ENCODE measurements at regions not wholly inside any gene's neighbourhood (a gene's known extent, or its start where the extent isn't known, plus 50 kb on each side); places are given as distances from the start of the nearest gene placed in this dataset.
A peak's percentile ranks its signal among the peaks of the same experiment; 100 is the strongest.

DNA sequence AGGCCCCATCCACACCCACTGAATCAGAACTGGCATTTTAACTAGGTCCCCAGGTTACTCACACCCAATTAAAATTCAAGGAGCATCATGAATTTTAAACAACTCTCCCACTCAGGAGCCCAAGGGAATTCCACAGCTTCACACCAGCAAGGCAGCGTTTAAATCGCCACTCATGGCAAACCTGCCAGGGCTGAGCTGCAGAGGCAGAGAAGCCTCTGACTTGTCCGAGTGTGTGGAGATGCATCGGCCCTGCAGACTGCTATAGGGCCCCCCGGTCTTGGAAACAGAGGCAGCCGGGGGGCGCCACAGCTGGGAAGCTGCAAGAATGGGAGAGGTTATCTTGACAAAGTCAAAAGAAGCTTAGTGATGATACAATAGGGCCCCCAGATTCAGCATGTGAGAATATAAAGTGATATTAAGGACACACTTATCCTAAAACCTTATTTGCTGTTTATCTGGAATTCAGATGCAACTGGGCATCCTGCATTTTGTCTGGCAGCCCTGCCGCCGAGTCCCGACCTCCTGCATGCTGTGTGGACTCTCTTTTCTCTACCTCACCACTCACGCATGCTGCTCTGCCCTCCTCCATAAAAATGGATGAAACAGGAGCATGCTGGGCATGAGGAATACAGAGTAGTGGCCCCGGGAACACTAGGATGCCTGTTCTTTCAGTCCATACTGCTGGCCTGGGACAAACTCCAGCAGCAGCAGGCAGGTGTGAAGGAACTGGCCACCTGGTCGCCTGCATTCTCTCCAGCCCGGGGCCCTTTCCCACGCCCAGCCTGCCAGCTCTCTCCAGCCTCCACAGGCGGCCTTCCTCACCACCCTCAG, 126.1 kb downstream of the PXDC1 start:
- H3K9me3 ChIP-seq, result no peaks in the 10 kb centered on the region
- H3K27me3 ChIP-seq, result no peaks in the 10 kb centered on the region
- DNase-seq, result no peak
- H3K4me3 ChIP-seq, result no peak overlapping the region
- no peaks in the 10 kb centered on the region for H3K4me1 ChIP-seq
- 79 to 82% methylated on average over 16 of the region's 16 CpGs for WGBS, 2 donors
- no peaks in the 10 kb centered on the region for H3K36me3 ChIP-seq (ENCODE audit: low read depth, missing control alignments)
- intact Hi-C loops (cut with DNase I; ENCODE audit: low total_unique reads), result no loop called here
- TF ChIP-seq, protein P1, sequence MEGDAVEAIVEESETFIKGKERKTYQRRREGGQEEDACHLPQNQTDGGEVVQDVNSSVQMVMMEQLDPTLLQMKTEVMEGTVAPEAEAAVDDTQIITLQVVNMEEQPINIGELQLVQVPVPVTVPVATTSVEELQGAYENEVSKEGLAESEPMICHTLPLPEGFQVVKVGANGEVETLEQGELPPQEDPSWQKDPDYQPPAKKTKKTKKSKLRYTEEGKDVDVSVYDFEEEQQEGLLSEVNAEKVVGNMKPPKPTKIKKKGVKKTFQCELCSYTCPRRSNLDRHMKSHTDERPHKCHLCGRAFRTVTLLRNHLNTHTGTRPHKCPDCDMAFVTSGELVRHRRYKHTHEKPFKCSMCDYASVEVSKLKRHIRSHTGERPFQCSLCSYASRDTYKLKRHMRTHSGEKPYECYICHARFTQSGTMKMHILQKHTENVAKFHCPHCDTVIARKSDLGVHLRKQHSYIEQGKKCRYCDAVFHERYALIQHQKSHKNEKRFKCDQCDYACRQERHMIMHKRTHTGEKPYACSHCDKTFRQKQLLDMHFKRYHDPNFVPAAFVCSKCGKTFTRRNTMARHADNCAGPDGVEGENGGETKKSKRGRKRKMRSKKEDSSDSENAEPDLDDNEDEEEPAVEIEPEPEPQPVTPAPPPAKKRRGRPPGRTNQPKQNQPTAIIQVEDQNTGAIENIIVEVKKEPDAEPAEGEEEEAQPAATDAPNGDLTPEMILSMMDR (IDR thresholded peaks at IDR 0.05), result no peak
- TF ChIP-seq POLR2A (IDR thresholded peaks at IDR 0.05), result no peak
- H3K27ac ChIP-seq, result no peak overlapping the region

- H3K4me1 ChIP-seq, result no peaks in the 10 kb centered on the region
- DNase-seq, result no peak
- H3K4me3 ChIP-seq, result no peak overlapping the region
- H3K36me3 ChIP-seq (ENCODE audit: low read depth, missing control alignments), result no peaks in the 10 kb centered on the region
- no peak overlapping the region for H3K27ac ChIP-seq
- no peaks in the 10 kb centered on the region for H3K9me3 ChIP-seq
- WGBS, 2 donors, result 75 to 79% methylated on average over 14 of the region's 14 CpGs
- intact Hi-C loops (cut with DNase I; ENCODE audit: low total_unique reads), result no loop called here
- no peaks in the 10 kb centered on the region for H3K27me3 ChIP-seq
- no peak for TF ChIP-seq POLR2A (IDR thresholded peaks at IDR 0.05)
- TF ChIP-seq, protein P1 (IDR thresholded peaks at IDR 0.05), result no peak
These were observed 127.0 kb downstream of the PXDC1 start for GRCh38 chr6:3624250-3625136.

GRCh38 chr6:3623451-3624249, 127.9 kb downstream of the PXDC1 start:
- no peak overlapping the region for H3K27ac ChIP-seq
- DNase-seq, result no peak
- no peaks in the 10 kb centered on the region for H3K9me3 ChIP-seq
- no peaks in the 10 kb centered on the region for H3K36me3 ChIP-seq (ENCODE audit: low read depth, missing control alignments)
- no peaks in the 10 kb centered on the region for H3K27me3 ChIP-seq
- no peaks in the 10 kb centered on the region for H3K4me1 ChIP-seq
- no peak for TF ChIP-seq POLR2A (IDR thresholded peaks at IDR 0.05)
- TF ChIP-seq, protein P1 (IDR thresholded peaks at IDR 0.05), result no peak
- intact Hi-C loops (cut with DNase I; ENCODE audit: low total_unique reads), result no loop called here
- 47 to 68% methylated on average over 28 of the region's 28 CpGs for WGBS, 2 donors
- peak overlapping the region in 1 of 2 donors; percentile 17 for H3K4me3 ChIP-seq

GRCh38 chr6:3621411-3621810, 130.1 kb downstream of the PXDC1 start:
- H3K36me3 ChIP-seq (ENCODE audit: low read depth, missing control alignments), result no peaks in the 10 kb centered on the region
- intact Hi-C loops (cut with DNase I; ENCODE audit: low total_unique reads), result no loop called here
- H3K27me3 ChIP-seq, result no peaks in the 10 kb centered on the region
- TF ChIP-seq POLR2A (IDR thresholded peaks at IDR 0.05), result no peak
- TF ChIP-seq, protein P1 (IDR thresholded peaks at IDR 0.05), result no peak
- no peaks in the 10 kb centered on the region for H3K9me3 ChIP-seq
- H3K4me1 ChIP-seq, result no peaks in the 10 kb centered on the region
- no peak overlapping the region for H3K4me3 ChIP-seq
- no peak for DNase-seq
- 87 to 95% methylated on average over 5 of the region's 5 CpGs for WGBS, 2 donors
- no peak overlapping the region for H3K27ac ChIP-seq

Data from testis (tissue), 2 donors.